ENCODE measurements at regions not wholly inside any gene's neighbourhood (a gene's known extent, or its start where the extent isn't known, plus 50 kb on each side); places are given as distances from the start of the nearest gene placed in this dataset.

GRCh38 chr21:33121715-33122475 is 52.0 kb downstream of the OLIG1 start:
- no peaks in the 10 kb centered on the region for H3K36me3 ChIP-seq
- WGBS, 2 donors, result 59 to 80% methylated on average over 13 of the region's 13 CpGs
- DNase-seq, result no peak
- intact Hi-C loops (cut with DNase I), result no loop called here
- H3K4me1 ChIP-seq, result peaks cover 0 to under 1% (median 0%) of the 10 kb centered on the region in 4 donors
- H3K27me3 ChIP-seq, result peaks cover 2 to 36% (median 11%) of the 10 kb centered on the region in 3 donors
- H3K9me3 ChIP-seq, result no peaks in the 10 kb centered on the region
- H3K4me3 ChIP-seq, result no peak overlapping the region
- H3K27ac ChIP-seq, result no peak overlapping the region
- TF ChIP-seq EP300 (IDR thresholded peaks at IDR 0.05) (no peak), POLR2A (IDR thresholded peaks at IDR 0.05) (no peak), CTCF (IDR thresholded peaks at IDR 0.05) (no peak), POLR2AphosphoS5 (IDR thresholded peaks at IDR 0.05) (no peak)

GRCh38 chr21:33122507-33122906 is 52.6 kb downstream of the OLIG1 start:
- Histone ChIP-seq H3K4me1 (peaks cover 0 to 6% (median 0%) of the 10 kb centered on the region in 4 donors), H3K27me3 (peaks cover 0 to 33% (median 7%) of the 10 kb centered on the region in 3 donors), H3K9me3 (no peaks in the 10 kb centered on the region), H3K36me3 (no peaks in the 10 kb centered on the region), H3K4me3 (no peak overlapping the region), H3K27ac (no peak overlapping the region)
- intact Hi-C loops (cut with DNase I), result no loop called here
- TF ChIP-seq CTCF (IDR thresholded peaks at IDR 0.05) (no peak), POLR2AphosphoS5 (IDR thresholded peaks at IDR 0.05) (no peak), POLR2A (IDR thresholded peaks at IDR 0.05) (no peak), EP300 (IDR thresholded peaks at IDR 0.05) (no peak)
- 87 to 91% methylated on average over 6 of the region's 6 CpGs for WGBS, 2 donors
- no peak for DNase-seq

- no peak for DNase-seq
- Histone ChIP-seq H3K4me3 (no peak overlapping the region), H3K27me3 (peaks cover 0 to 28% (median 11%) of the 10 kb centered on the region in 3 donors), H3K36me3 (no peaks in the 10 kb centered on the region), H3K27ac (no peak overlapping the region), H3K4me1 (peaks cover 0 to 6% (median 0%) of the 10 kb centered on the region in 4 donors), H3K9me3 (no peaks in the 10 kb centered on the region)
- WGBS, 2 donors, result 32 to 65% methylated on average over 8 of the region's 8 CpGs
- no peak for TF ChIP-seq POLR2A (IDR thresholded peaks at IDR 0.05)
- TF ChIP-seq EP300 (IDR thresholded peaks at IDR 0.05), result no peak
- TF ChIP-seq POLR2AphosphoS5 (IDR thresholded peaks at IDR 0.05), result no peak
- no peak for TF ChIP-seq CTCF (IDR thresholded peaks at IDR 0.05)
- intact Hi-C loops (cut with DNase I), result no loop called here
Measured at GRCh38 chr21:33123374-33124123, 53.6 kb downstream of the OLIG1 start.

- Histone ChIP-seq H3K27me3 (peaks cover 0 to 27% (median 13%) of the 10 kb centered on the region in 3 donors), H3K27ac (no peak overlapping the region), H3K9me3 (no peaks in the 10 kb centered on the region), H3K4me1 (peaks cover 0 to 6% (median 0%) of the 10 kb centered on the region in 4 donors), H3K36me3 (no peaks in the 10 kb centered on the region), H3K4me3 (no peak overlapping the region)
- 59 to 82% methylated on average over 7 of the region's 7 CpGs for WGBS, 2 donors
- no peak for DNase-seq
- intact Hi-C loops (cut with DNase I), result loop anchor here (5.0 kb wide), 1 partner anchor 183 kb away; no protein-coding TSS in a partner anchor
- TF ChIP-seq EP300 (IDR thresholded peaks at IDR 0.05) (no peak), POLR2A (IDR thresholded peaks at IDR 0.05) (no peak), POLR2AphosphoS5 (IDR thresholded peaks at IDR 0.05) (no peak), CTCF (IDR thresholded peaks at IDR 0.05) (no peak)
Measured at GRCh38 chr21:33124889-33125288, 54.9 kb downstream of the OLIG1 start.
